GM21737 (cell line): ENCODE measurements at regions not wholly inside any gene's neighbourhood (a gene's known extent, or its start where the extent isn't known, plus 50 kb on each side); places are given as distances from the start of the nearest gene placed in this dataset.

Source experiments
- ATAC-seq: cut with Tn5 transposase; IDR thresholded peaks from one replicate; pipeline ENCODE4 v1.9.1; 2021; ENCODE audit warnings: mild to moderate bottlenecking, moderate library complexity; ENCODE audit not compliant: unreplicated experiment

- ATAC-seq: no peak
Measured at GRCh38 chr16:14337303-14338191, 266.4 kb downstream of the MRTFB start.

DNA sequence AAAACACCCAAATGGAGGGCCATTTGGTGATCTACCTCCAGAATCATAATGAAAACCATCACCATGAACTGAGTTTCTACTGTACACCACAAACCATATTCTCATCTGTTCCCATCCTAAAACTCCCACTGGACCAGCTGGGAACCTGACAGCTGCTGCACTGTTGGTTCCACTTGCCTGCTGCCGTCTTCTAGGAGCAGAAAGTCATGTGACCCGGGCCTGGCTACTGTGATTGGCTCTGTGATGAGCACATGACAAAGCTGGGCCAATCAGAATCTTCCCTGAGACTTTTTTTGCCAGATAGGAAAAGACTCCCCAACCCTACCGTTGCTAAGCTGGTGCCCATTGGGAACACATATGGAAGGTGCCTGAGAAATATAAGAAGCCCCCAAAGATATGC is 264.2 kb downstream of the MRTFB start:
- ATAC-seq: no peak

- no peak for ATAC-seq
Measured at GRCh38 chr16:14334366-14335080, 263.4 kb downstream of the MRTFB start.

GRCh38 chr16:14333361-14333760 is 262.2 kb downstream of the MRTFB start:
- no peak for ATAC-seq

DNA sequence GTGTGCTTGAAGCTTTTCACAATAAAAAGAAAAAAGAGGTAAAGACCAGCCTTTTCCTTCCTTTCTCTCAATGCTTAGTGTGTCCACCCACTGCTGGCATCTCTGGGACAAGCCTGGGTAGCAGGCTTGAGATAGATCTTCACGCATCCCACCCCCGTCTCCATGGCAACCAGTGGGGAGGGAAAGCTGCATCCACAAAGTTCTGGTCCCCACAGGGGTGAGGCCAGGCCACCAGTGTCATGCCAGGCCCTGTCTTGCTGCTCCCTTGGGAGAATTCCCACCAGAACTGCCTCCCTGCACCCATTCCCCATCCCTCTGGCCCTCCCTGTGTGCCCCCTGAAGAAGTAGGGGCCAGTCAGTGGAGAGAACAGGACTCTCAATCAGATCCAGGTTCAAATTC is 259.9 kb downstream of the MRTFB start:
- no peak for ATAC-seq

DNA sequence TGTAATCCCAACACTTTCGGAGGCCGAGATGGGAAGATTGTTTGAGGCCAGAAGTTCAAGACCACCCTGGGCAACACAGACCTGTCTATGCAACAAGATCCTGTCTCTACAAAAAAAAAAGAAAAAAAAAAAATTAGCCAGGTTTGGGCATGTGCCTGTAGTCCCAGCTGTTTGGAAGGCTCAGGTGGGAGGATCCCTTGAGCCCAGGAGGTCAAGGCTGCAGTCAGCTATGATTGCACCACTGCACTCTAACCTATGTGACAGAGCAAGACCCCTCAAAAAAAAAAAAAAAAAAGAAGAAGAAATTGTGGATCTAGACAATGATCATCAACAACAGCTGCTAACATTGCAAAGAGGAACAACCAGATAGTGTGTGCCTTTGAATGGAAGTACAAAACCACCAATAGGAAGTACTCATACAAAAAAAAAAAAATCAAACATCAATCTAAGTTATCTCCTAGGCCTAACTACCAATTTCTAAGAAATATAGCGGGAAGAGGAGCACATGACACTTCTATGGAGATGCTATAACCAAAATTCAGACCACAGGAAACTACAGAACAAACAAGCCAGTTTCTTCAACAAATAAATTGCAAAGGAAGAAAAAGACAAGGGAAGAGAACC is 258.7 kb downstream of the MRTFB start:
- ATAC-seq: no peak

DNA sequence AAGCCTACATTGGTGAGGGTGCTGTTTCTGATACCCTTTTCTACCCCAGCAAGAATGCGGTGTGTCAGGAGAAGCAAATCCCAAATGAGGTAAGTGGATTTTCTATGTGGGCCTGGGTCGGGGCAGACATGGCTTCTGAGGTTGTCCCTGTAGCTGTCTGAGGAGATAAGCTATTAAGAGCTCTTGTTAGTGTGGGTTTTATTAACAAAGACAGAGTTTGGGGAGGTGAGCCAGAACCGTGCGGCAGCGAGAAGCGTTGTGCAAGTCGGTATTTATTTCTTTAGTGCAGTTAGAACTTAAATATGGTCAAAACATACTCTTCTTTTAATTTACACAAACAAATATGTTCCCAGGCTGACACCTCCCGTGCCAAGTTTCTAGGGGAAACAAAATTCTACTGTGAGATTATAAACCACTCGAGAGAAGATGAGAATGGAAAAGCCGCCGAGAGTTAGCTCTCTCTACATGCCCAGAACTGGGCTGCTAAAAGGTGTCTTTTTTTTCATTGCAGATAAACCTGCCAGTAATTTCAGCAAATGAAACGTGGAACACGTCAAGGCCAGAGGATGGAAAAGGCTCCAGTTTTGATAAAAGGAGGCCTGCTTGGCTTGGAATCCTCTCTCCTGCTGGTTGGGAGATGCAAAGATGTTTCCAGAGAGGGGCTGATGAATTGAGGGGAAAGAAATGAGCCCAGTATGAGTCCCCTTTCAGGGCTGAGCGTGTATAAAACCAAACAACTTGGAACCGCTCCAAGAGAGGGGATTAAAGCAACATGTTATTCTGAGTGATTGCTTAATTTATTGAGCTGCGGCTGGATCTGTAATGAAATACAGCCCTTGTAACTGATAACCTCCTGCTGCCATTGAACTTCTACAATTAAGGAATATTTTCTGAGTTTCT is 254.6 kb downstream of the MRTFB start:
- no peak for ATAC-seq

GRCh38 chr16:14324581-14324980 is 253.5 kb downstream of the MRTFB start:
- ATAC-seq: no peak

- ATAC-seq: no peak
Measured at GRCh38 chr16:14322186-14322585, 251.1 kb downstream of the MRTFB start.

GRCh38 chr16:14321542-14321941 is 250.4 kb downstream of the MRTFB start:
- no peak for ATAC-seq

- ATAC-seq: no peak
Measured at GRCh38 chr16:14320406-14320805, 249.3 kb downstream of the MRTFB start.
